ENCODE measurements at regions not wholly inside any gene's neighbourhood (a gene's known extent, or its start where the extent isn't known, plus 50 kb on each side); places are given as distances from the start of the nearest gene placed in this dataset.

GRCh38 chr10:44829426-44829825 is 81.7 kb upstream of the TMEM72 start:
- Histone ChIP-seq H3K4me1 (ENCODE audit: low read depth) (no peaks in the 10 kb centered on the region), H3K36me3 (ENCODE audit: low read depth) (no peaks in the 10 kb centered on the region), H3K4me3 (no peak overlapping the region), H3K9me3 (no peaks in the 10 kb centered on the region)
- ATAC-seq (no peak), DNase-seq (no peak)
- intact Hi-C loops (cut with DNase I, micrococcal nuclease), result no loop called here
- TF ChIP-seq, protein P1, sequence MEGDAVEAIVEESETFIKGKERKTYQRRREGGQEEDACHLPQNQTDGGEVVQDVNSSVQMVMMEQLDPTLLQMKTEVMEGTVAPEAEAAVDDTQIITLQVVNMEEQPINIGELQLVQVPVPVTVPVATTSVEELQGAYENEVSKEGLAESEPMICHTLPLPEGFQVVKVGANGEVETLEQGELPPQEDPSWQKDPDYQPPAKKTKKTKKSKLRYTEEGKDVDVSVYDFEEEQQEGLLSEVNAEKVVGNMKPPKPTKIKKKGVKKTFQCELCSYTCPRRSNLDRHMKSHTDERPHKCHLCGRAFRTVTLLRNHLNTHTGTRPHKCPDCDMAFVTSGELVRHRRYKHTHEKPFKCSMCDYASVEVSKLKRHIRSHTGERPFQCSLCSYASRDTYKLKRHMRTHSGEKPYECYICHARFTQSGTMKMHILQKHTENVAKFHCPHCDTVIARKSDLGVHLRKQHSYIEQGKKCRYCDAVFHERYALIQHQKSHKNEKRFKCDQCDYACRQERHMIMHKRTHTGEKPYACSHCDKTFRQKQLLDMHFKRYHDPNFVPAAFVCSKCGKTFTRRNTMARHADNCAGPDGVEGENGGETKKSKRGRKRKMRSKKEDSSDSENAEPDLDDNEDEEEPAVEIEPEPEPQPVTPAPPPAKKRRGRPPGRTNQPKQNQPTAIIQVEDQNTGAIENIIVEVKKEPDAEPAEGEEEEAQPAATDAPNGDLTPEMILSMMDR (IDR thresholded peaks at IDR 0.05), result no peak

GRCh38 chr10:44830022-44830421 is 81.1 kb upstream of the TMEM72 start:
- Histone ChIP-seq H3K36me3 (ENCODE audit: low read depth) (no peaks in the 10 kb centered on the region), H3K9me3 (no peaks in the 10 kb centered on the region), H3K4me1 (ENCODE audit: low read depth) (no peaks in the 10 kb centered on the region), H3K4me3 (no peak overlapping the region)
- ATAC-seq (no peak), DNase-seq (no peak)
- TF ChIP-seq, protein P1 (IDR thresholded peaks at IDR 0.05), result no peak
- intact Hi-C loops (cut with DNase I, micrococcal nuclease), result no loop called here

DNA sequence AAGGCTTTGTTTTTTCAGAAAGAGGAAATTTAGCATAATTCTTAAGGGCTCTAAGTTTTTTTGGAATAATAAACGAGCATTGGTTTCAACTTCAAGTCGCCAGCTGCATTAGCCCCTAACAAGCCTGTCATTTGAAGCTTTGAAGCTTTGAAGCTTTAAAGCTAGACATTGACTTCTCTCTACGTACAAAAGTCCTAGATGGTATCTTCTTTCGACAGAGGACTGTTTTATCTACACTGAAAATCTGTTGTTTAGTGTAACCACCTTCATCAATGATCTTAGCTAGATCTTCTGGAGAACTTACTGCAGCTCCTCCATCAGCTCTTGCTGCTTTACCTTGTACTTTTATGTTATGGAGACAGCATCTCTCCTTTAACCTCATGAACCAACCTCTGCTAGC is 79.6 kb upstream of the TMEM72 start:
- DNase-seq (no peak), ATAC-seq (no peak)
- Histone ChIP-seq H3K4me3 (no peak overlapping the region), H3K9me3 (no peaks in the 10 kb centered on the region), H3K4me1 (ENCODE audit: low read depth) (no peaks in the 10 kb centered on the region), H3K36me3 (ENCODE audit: low read depth) (no peaks in the 10 kb centered on the region)
- TF ChIP-seq, protein P1 (IDR thresholded peaks at IDR 0.05), result no peak
- intact Hi-C loops (cut with DNase I, micrococcal nuclease), result no loop called here

DNA sequence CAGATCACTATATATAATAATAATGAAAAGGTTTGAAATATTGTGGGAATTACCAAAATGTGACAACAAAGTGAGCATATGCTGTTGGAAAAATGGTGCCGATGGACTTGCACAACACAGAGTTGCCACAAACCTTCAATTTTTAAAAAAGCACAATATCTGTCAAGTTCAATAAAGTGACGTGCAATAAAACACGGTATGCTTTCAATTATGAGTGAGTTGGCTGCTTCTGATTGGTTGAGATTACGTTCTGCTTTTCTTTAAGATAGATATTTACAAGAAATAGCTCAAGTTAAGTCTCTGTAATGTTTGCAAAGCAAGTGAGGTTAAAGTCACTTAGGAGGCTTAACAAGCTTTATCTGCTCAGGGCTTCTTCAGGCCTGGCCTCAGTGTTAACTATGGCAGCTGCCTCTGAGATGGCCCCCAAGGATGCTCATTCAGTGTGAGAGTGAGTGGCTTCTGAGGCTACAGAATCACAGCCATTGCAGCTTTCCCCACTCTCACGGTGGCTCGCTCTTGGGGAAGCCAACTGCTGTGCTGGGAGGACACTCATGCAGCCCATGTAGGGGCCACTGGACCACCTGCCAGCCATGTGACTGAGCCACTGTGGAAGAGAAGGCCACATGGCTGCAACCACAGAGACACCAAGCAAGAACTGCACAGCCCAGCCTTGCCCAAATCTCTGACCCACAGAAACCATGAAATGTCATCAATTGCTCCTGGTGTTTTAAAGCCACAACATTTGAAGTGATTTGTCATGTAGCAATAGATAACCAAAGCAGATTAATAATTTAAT is 78.3 kb upstream of the TMEM72 start:
- Histone ChIP-seq H3K9me3 (no peaks in the 10 kb centered on the region), H3K4me1 (ENCODE audit: low read depth) (no peaks in the 10 kb centered on the region), H3K4me3 (no peak overlapping the region), H3K36me3 (ENCODE audit: low read depth) (no peaks in the 10 kb centered on the region)
- no peak for DNase-seq
- intact Hi-C loops (cut with DNase I, micrococcal nuclease), result no loop called here
- ATAC-seq, result no peak
- TF ChIP-seq, protein P1 (IDR thresholded peaks at IDR 0.05), result no peak

GRCh38 chr10:44834131-44834530 is 77.0 kb upstream of the TMEM72 start:
- intact Hi-C loops (cut with DNase I, micrococcal nuclease), result no loop called here
- no peak overlapping the region for H3K4me3 ChIP-seq
- H3K4me1 ChIP-seq (ENCODE audit: low read depth), result no peaks in the 10 kb centered on the region
- TF ChIP-seq, protein P1 (IDR thresholded peaks at IDR 0.05), result no peak
- no peaks in the 10 kb centered on the region for H3K9me3 ChIP-seq
- no peaks in the 10 kb centered on the region for H3K36me3 ChIP-seq (ENCODE audit: low read depth)
- DNase-seq (no peak), ATAC-seq (no peak)

Measured in mucosa of descending colon (tissue), 3 donors.